ENCODE measurements at regions not wholly inside any gene's neighbourhood (a gene's known extent, or its start where the extent isn't known, plus 50 kb on each side); places are given as distances from the start of the nearest gene placed in this dataset.

DNA sequence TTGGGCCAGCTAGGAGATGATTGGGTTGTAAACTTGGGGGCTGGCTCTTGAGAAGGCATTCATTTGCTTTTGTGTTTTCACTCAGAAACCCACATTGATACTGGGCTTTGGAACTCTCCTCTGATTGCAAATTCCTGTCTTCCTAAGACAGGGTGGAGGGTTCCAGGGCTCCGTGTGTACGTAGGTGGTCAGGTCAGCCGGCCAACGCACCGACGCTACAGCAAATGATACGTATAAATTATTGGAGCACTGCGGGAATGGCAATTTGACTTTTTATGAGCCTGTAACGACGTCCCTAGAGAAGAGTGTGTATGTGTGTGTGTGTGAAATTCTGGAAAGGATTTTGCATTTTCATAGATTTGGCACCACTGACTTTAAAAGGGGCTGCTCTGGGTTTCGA lies 236.9 kb downstream of the SHOX start:
- Histone ChIP-seq H3K27ac (no peak overlapping the region), H3K4me1 (no peaks in the 10 kb centered on the region), H3K9me3 (no peaks in the 10 kb centered on the region), H3K27me3 (no peaks in the 10 kb centered on the region), H3K36me3 (no peaks in the 10 kb centered on the region), H3K4me3 (no peak overlapping the region)
- FAIRE-seq (no peak), ATAC-seq (no peak), DNase-seq (no peak)
- 61 to 63% methylated on average over 11 of the region's 11 CpGs for WGBS, 2 donors
- TF ChIP-seq, protein P1, sequence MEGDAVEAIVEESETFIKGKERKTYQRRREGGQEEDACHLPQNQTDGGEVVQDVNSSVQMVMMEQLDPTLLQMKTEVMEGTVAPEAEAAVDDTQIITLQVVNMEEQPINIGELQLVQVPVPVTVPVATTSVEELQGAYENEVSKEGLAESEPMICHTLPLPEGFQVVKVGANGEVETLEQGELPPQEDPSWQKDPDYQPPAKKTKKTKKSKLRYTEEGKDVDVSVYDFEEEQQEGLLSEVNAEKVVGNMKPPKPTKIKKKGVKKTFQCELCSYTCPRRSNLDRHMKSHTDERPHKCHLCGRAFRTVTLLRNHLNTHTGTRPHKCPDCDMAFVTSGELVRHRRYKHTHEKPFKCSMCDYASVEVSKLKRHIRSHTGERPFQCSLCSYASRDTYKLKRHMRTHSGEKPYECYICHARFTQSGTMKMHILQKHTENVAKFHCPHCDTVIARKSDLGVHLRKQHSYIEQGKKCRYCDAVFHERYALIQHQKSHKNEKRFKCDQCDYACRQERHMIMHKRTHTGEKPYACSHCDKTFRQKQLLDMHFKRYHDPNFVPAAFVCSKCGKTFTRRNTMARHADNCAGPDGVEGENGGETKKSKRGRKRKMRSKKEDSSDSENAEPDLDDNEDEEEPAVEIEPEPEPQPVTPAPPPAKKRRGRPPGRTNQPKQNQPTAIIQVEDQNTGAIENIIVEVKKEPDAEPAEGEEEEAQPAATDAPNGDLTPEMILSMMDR (IDR thresholded peaks at IDR 0.05), result no peak
- intact Hi-C loops (cut with DNase I), result no loop called here

DNA sequence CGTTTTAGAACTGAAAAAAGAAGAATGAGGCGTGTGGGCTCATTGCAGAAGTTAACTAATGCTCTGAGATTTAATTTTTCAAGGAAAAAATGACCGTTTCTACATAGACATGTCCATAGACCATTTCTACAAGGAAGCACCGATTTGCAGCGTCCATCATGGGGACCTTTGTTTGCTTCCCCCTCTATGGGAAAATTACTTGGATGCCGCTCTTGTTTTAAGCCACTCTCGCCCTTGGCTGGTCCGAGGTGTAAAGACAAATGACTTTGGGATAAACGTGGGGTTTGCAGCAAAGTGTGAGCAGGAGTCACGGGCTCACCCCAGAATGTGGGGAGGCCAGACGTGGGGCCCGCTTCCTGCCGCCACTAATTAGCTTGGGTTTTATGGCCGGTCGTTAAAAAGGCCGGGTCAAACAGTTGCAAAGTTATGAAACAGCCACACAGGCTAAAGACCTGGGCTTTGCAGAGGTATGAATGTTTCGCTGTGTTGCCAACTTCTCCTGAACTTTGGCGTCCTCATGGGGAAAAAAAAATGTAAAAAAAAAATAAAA lies 235.9 kb downstream of the SHOX start:
- intact Hi-C loops (cut with DNase I), result no loop called here
- DNase-seq (no peak), FAIRE-seq (no peak), ATAC-seq (no peak)
- Histone ChIP-seq H3K36me3 (no peaks in the 10 kb centered on the region), H3K9me3 (no peaks in the 10 kb centered on the region), H3K4me3 (no peak overlapping the region), H3K27me3 (no peaks in the 10 kb centered on the region), H3K4me1 (no peaks in the 10 kb centered on the region), H3K27ac (no peak overlapping the region)
- TF ChIP-seq, protein P1 (IDR thresholded peaks at IDR 0.05), result no peak
- WGBS, 2 donors, result 45 to 56% methylated on average over 18 of the region's 18 CpGs

DNA sequence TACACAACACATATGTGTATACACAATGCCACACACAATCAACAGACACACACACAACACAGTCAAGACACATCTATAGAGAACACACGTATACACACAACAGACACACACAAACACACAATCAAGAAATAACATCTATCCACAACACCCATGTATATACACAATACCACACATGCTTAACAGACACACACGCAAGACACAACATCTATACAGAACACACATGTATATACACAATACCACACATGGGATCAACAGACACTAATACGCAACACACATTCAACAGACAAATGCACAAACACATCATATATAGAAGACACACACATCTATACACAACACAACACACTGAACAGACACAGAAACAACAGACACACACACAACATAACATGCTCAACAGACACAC lies 234.8 kb downstream of the SHOX start:
- intact Hi-C loops (cut with DNase I), result no loop called here
- TF ChIP-seq, protein P1 (IDR thresholded peaks at IDR 0.05), result no peak
- Histone ChIP-seq H3K27me3 (no peaks in the 10 kb centered on the region), H3K27ac (no peak overlapping the region), H3K4me3 (no peak overlapping the region), H3K36me3 (no peaks in the 10 kb centered on the region), H3K4me1 (no peaks in the 10 kb centered on the region), H3K9me3 (no peaks in the 10 kb centered on the region)
- FAIRE-seq (no peak), ATAC-seq (no peak), DNase-seq (no peak)
- 62 to 72% methylated on average over 3 of the region's 3 CpGs for WGBS, 2 donors

DNA sequence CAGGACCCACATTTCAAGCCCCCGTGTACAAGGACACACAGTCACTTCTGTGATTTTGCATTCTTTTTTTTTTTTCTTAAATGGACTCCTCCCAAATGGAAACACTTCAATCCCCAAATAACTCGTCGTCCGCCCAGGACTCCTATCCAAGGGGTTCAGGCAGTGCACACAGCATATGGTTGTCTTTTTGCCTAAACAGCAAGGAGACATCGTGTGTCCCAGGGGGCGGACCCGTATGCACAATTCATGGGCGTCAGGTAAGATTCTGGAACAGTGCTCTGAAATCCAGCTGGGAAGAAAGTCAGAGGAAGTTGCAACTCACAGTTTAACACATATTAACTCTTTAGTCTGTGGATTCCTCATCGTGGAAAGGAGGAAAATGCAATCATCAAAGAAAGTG lies 231.3 kb downstream of the SHOX start:
- no peaks in the 10 kb centered on the region for H3K36me3 ChIP-seq
- H3K4me1 ChIP-seq, result no peaks in the 10 kb centered on the region
- FAIRE-seq, result no peak
- no peaks in the 10 kb centered on the region for H3K27me3 ChIP-seq
- 26 to 51% methylated on average over 9 of the region's 9 CpGs for WGBS, 2 donors
- ATAC-seq, result no peak
- H3K4me3 ChIP-seq, result no peak overlapping the region
- no peak for DNase-seq
- TF ChIP-seq, protein P1 (IDR thresholded peaks at IDR 0.05), result no peak
- intact Hi-C loops (cut with DNase I), result no loop called here
- H3K27ac ChIP-seq, result no peak overlapping the region
- H3K9me3 ChIP-seq, result no peaks in the 10 kb centered on the region

DNA sequence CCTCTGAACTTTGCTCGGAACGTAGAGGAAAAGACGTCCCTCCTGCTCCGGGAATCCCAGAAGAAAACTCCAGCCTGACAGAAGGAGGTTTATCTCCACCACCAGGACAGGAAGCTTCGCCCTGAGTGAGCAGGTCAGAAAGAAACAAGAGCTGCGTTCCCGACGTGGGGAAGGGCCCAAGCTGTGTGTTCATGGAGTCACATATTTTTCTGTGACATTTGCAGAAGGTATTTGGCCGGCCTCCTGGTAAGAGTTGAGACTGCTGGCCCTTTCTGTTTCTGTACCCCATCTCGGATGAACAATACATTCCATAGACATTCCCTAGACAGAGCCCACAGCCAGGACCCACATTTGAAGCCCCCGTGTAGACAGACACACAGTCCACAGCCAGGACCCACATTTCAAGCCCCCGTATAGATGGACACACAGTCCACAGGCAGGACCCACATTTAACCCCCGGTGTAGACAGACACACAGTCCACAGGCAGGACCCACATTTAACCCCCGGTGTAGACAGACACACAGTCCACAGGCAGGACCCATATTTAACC lies 230.8 kb downstream of the SHOX start:
- no peaks in the 10 kb centered on the region for H3K9me3 ChIP-seq
- no peaks in the 10 kb centered on the region for H3K4me1 ChIP-seq
- H3K27ac ChIP-seq, result no peak overlapping the region
- intact Hi-C loops (cut with DNase I), result no loop called here
- FAIRE-seq (no peak), ATAC-seq (no peak), DNase-seq (no peak)
- H3K27me3 ChIP-seq, result no peaks in the 10 kb centered on the region
- no peak overlapping the region for H3K4me3 ChIP-seq
- H3K36me3 ChIP-seq, result no peaks in the 10 kb centered on the region
- 47 to 61% methylated on average over 14 of the region's 14 CpGs for WGBS, 2 donors
- TF ChIP-seq, protein P1 (IDR thresholded peaks at IDR 0.05), result no peak
